Psoas muscle (tissue), 7 donors: ENCODE measurements at regions not wholly inside any gene's neighbourhood (a gene's known extent, or its start where the extent isn't known, plus 50 kb on each side); places are given as distances from the start of the nearest gene placed in this dataset.

ENCODE experiments used
- ATAC-seq, 4 donors: fragments of 200-7000 bp; cut with Tn5 transposase; one replicate each; pipeline ENCODE4 v1.9.1; 2020; ENCODE audit warnings: moderate library complexity in 3 of 4, mild to moderate bottlenecking in 2 of 4
- DNase-seq, 2 donors: peaks; one replicate each; pipeline ENCODE4 v3.0.0-alpha.2; 2020
- H3K27ac ChIP-seq: fragments of 200-600 bp; one replicate; pipeline ENCODE4 v1.8.0; 2022
- H3K27me3 ChIP-seq, 3 donors: fragments of 200-600 bp in 1 of 3; one replicate each; pipeline versions ENCODE4 v1.6.1 to v1.8.0; 2013 to 2022; ENCODE audit warnings: low read length in 2 of 3, mild to moderate bottlenecking in 2 of 3, moderate library complexity in 1 of 3; ENCODE audit not compliant: insufficient read depth in 3 of 3
- H3K36me3 ChIP-seq, 2 donors: fragments of 200-600 bp in 1 of 2; one replicate each; pipeline versions ENCODE4 v1.6.1 to v1.8.0; 2013 to 2022; ENCODE audit warnings: low read depth in 1 of 2, mild to moderate bottlenecking in 1 of 2, moderate library complexity in 1 of 2; ENCODE audit not compliant: insufficient read depth in 1 of 2
- H3K4me1 ChIP-seq: fragments of 200-600 bp; one replicate; pipeline ENCODE4 v1.8.0; 2022
- H3K4me3 ChIP-seq: fragments of 200-600 bp; one replicate; pipeline ENCODE4 v1.8.0; 2022; ENCODE audit warnings: mild to moderate bottlenecking
- H3K9me3 ChIP-seq: fragments of 200-600 bp; one replicate; pipeline ENCODE4 v1.8.0; 2022
- CTCF ChIP-seq: fragments of 200-600 bp; IDR thresholded peaks from one replicate; pipeline ENCODE4 v1.8.0; 2022; ENCODE audit warnings: antibody characterized with exemption
- WGBS, 3 donors: extraction: QIAGEN DNeasy Blood & Tissue Kit; methylation state at CpG; one replicate each; pipeline versions ENCODE4 v1.1.6 to v1.1.7; 2013; 5-methylcytosine and 5-hydroxymethylcytosine counted together
- intact Hi-C, 2 donors: fragments of 100-400 bp; cut with DNase I; formaldehyde crosslinking; loops; one replicate each; pipeline versions ENCODE4 v1.11.0 to v1.14.2; 2022
- donor health status: healthy with polysubstance abuse.
- donor health status: DM: no; HTN: no; CAD: no; lungs with moderate emphysema.
- donor health status: Bipolar disorder and iron deficiency.
- donor health status: healthy.
- donor health status: DM: yes; HTN: yes; CAD: no.
- donor health status: DM: no; HTN: no; CAD: no.
- donor health status: DM: yes; HTN: yes; CAD: no.

DNA sequence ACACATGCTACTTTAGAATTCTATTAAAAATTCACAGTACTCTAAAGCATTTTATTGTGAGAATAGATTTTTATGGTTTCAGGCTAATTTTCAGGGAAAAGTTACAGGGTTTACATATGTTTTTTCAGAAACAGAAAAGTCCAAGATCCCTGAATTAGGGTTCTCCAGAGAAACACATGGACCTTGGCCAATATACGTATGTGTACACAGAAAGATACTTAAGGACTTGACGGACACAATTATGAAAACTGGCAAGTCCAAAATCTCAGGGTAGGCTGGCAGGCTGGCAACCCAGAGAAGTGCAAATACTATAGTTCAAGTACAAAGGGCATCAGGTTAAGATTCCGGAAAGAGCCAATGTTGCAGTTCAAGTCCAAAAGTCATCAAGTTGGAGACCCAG is 1897.8 kb upstream of the PCDH10 start:
- H3K27ac ChIP-seq: no peak overlapping the region
- H3K9me3 ChIP-seq: no peaks in the 10 kb centered on the region
- H3K4me1 ChIP-seq: no peaks in the 10 kb centered on the region
- no peak for ATAC-seq
- 53 to 72% (median 65%) methylated on average over 3 of the region's 3 CpGs for WGBS, 3 donors
- intact Hi-C loops: no loop called here
- no peak overlapping the region for H3K4me3 ChIP-seq
- H3K27me3 ChIP-seq: no peaks in the 10 kb centered on the region
- no peaks in the 10 kb centered on the region for H3K36me3 ChIP-seq
- DNase-seq: no peak
- TF ChIP-seq CTCF: no peak

GRCh38 chr4:131257241-131257640 is 1891.9 kb upstream of the PCDH10 start:
- Histone ChIP-seq H3K9me3 (no peaks in the 10 kb centered on the region), H3K4me3 (no peak overlapping the region), H3K27ac (no peak overlapping the region), H3K36me3 (no peaks in the 10 kb centered on the region), H3K4me1 (no peaks in the 10 kb centered on the region), H3K27me3 (no peaks in the 10 kb centered on the region)
- ATAC-seq: no peak
- no peak for TF ChIP-seq CTCF
- DNase-seq: no peak
- 74 to 91% (median 80%) methylated on average over 2 of the region's 2 CpGs for WGBS, 3 donors
- intact Hi-C loops: no loop called here

- no peaks in the 10 kb centered on the region for H3K4me1 ChIP-seq
- intact Hi-C loops: no loop called here
- no peaks in the 10 kb centered on the region for H3K36me3 ChIP-seq
- no peak for ATAC-seq
- no peak for TF ChIP-seq CTCF
- no peaks in the 10 kb centered on the region for H3K27me3 ChIP-seq
- H3K9me3 ChIP-seq: no peaks in the 10 kb centered on the region
- H3K4me3 ChIP-seq: no peak overlapping the region
- DNase-seq: no peak
- 66 to 70% (median 69%) methylated on average over 2 of the region's 2 CpGs for WGBS, 3 donors
- no peak overlapping the region for H3K27ac ChIP-seq
These were observed 1890.7 kb upstream of the PCDH10 start for GRCh38 chr4:131258361-131258760.

DNA sequence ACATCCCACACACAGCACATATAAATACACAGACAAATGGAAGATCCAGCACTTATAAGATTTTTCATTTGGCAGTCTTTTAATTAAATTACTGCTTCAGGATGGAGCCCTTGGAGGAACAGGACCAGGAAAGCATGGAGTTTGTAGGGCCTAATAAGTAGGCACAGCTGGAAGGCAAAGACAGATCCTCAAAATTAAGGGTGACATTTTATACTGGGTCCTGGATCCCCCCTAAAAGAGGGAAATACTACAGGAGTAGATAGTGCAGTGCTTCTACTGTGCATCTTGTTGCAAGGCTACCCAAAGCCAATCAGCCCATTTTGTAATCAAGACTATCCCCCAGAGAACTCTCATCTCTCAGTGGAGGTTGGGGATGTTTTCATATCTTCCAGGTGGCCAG is 1860.7 kb upstream of the PCDH10 start:
- Histone ChIP-seq H3K4me3 (no peak overlapping the region), H3K27ac (no peak overlapping the region), H3K4me1 (no peaks in the 10 kb centered on the region), H3K9me3 (peaks cover 10% of the 10 kb centered on the region), H3K36me3 (no peaks in the 10 kb centered on the region), H3K27me3 (no peaks in the 10 kb centered on the region)
- ATAC-seq: no peak
- intact Hi-C loops: no loop called here
- TF ChIP-seq CTCF: no peak
- no peak for DNase-seq

GRCh38 chr4:131296192-131296591 is 1852.9 kb upstream of the PCDH10 start:
- ATAC-seq (no peak), DNase-seq (no peak)
- TF ChIP-seq CTCF: no peak
- intact Hi-C loops: no loop called here
- Histone ChIP-seq H3K36me3 (no peaks in the 10 kb centered on the region), H3K4me1 (no peaks in the 10 kb centered on the region), H3K9me3 (no peaks in the 10 kb centered on the region), H3K27ac (no peak overlapping the region), H3K4me3 (no peak overlapping the region), H3K27me3 (no peaks in the 10 kb centered on the region)
- 35 to 50% (median 39%) methylated on average over 1 of the region's 1 CpG for WGBS, 3 donors
